Erythroblast (primary cell): ENCODE measurements at regions not wholly inside any gene's neighbourhood (a gene's known extent, or its start where the extent isn't known, plus 50 kb on each side); places are given as distances from the start of the nearest gene placed in this dataset.

Experiments used
- GATA1 ChIP-seq: IDR thresholded peaks from 2 replicates; pipeline ENCODE4 v1.6.1; 2011; ENCODE audit warnings: low read depth, mild to moderate bottlenecking, control low read depth, low read length, moderate library complexity
- POLR2A ChIP-seq: IDR thresholded peaks from 2 replicates; pipeline ENCODE4 v1.6.1; 2011; ENCODE audit warnings: mild to moderate bottlenecking, low read length

- no peak for TF ChIP-seq POLR2A
- no peak for TF ChIP-seq GATA1
Measured at GRCh38 chr7:82567356-82567755, 123.8 kb upstream of the CACNA2D1 start.
